ENCODE measurements at regions not wholly inside any gene's neighbourhood (a gene's known extent, or its start where the extent isn't known, plus 50 kb on each side); places are given as distances from the start of the nearest gene placed in this dataset.

DNA sequence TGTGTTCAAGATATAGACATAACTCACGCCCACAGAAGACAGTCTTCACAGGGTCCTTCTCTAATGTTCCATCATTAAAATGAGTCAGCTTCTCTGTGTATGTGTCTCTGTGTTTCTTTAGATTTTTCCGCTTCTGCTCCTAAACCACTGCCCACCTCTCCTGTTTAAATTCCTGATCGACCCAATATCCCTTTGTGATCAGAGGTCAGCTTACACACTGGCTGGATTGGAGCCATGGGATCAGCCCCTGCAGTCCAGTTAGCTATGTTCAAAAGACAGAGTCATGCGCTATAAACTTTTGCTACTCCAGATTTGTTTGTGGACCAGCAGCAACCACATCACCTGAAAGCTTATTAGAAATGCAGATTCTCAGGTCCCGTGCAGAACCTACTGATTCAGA lies 229.2 kb downstream of the C1D start:
- H2AFZ ChIP-seq (ENCODE audit: control insufficient read depth, low read depth, low read length): no peak overlapping the region
- BruUV-seq (replicated peaks): no TSS peak
- no peaks in the 10 kb centered on the region for H3K27me3 ChIP-seq (replicated peaks in 1 of 2; ENCODE audit: control insufficient read depth in 2 of 2, insufficient read depth in 2 of 2, low read length in 1 of 2)
- H4K20me1 ChIP-seq (ENCODE audit: control insufficient read depth, insufficient read depth): no peaks in the 10 kb centered on the region
- H3K27ac ChIP-seq (ENCODE audit: control insufficient read depth, insufficient read depth): no peak overlapping the region
- ChIA-PET POLR2A (no interaction called here), CTCF (interaction anchor here (1.0 kb wide), 1 partner anchor 15 kb away, joined by 3 read pairs; no protein-coding TSS in a partner anchor), RAD21 (ENCODE audit: unreplicated experiment) (no interaction called here), SMC1A (ENCODE audit: uncharacterized antibody, unreplicated experiment) (no interaction called here)
- H3K4me3 ChIP-seq: no peak overlapping the region
- DNase-seq (ENCODE audit: low read depth, low spot score) (no peak), ATAC-seq (no peak), FAIRE-seq (no peak)
- H3K79me2 ChIP-seq (ENCODE audit: control insufficient read depth, insufficient read depth, low read length): no peaks in the 10 kb centered on the region
- intact Hi-C loops (cut with micrococcal nuclease; ENCODE audit: unreplicated experiment): no loop called here
- H3K9me3 ChIP-seq (replicated peaks; ENCODE audit: control insufficient read depth, insufficient read depth, low read length): no peaks in the 10 kb centered on the region
- H3K36me3 ChIP-seq (ENCODE audit: control insufficient read depth in 2 of 2, insufficient read depth in 2 of 2, low read length in 1 of 2): no peaks in the 10 kb centered on the region
- in situ Hi-C loops (cut with MboI): loop anchor here (25.0 kb wide), 1 partner anchor 1396 kb away; the partner anchor contains the start of gene MEIS1
- 27% methylated on average over 5 of the region's 5 CpGs for WGBS (ENCODE audit: insufficient coverage, insufficient replicate concordance, low lambda C conversion rate, missing lambda C conversion rate)
- H3K4me2 ChIP-seq (ENCODE audit: control insufficient read depth, insufficient read depth): no peak overlapping the region
- TF ChIP-seq, protein P1, sequence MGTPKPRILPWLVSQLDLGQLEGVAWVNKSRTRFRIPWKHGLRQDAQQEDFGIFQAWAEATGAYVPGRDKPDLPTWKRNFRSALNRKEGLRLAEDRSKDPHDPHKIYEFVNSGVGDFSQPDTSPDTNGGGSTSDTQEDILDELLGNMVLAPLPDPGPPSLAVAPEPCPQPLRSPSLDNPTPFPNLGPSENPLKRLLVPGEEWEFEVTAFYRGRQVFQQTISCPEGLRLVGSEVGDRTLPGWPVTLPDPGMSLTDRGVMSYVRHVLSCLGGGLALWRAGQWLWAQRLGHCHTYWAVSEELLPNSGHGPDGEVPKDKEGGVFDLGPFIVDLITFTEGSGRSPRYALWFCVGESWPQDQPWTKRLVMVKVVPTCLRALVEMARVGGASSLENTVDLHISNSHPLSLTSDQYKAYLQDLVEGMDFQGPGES (IDR thresholded peaks at IDR 0.05): no peak
- TF ChIP-seq ETV6 (conservative IDR thresholded peaks at IDR 0.05 in 1 of 2, IDR thresholded peaks at IDR 0.05 in 1 of 2; ENCODE audit: borderline replicate concordance in 1 of 2, low read depth in 1 of 2) (no peak), NR2F1 (conservative IDR thresholded peaks at IDR 0.05) (no peak), TAF1 (IDR thresholded peaks at IDR 0.05; ENCODE audit: borderline replicate concordance, low read depth, low read length) (no peak), NFXL1 (IDR thresholded peaks at IDR 0.05; ENCODE audit: borderline replicate concordance) (no peak), SIX5 (IDR thresholded peaks at IDR 0.05; ENCODE audit: low read depth, low read length, severe bottlenecking) (no peak), IRF4 (IDR thresholded peaks at IDR 0.05; ENCODE audit: low read depth, low read length) (no peak), KLF5 (IDR thresholded peaks at IDR 0.05; ENCODE audit: partially characterized antibody) (no peak)
- TF ChIP-seq, protein P2, sequence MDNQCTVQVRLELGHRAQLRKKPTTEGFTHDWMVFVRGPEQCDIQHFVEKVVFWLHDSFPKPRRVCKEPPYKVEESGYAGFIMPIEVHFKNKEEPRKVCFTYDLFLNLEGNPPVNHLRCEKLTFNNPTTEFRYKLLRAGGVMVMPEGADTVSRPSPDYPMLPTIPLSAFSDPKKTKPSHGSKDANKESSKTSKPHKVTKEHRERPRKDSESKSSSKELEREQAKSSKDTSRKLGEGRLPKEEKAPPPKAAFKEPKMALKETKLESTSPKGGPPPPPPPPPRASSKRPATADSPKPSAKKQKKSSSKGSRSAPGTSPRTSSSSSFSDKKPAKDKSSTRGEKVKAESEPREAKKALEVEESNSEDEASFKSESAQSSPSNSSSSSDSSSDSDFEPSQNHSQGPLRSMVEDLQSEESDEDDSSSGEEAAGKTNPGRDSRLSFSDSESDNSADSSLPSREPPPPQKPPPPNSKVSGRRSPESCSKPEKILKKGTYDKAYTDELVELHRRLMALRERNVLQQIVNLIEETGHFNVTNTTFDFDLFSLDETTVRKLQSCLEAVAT (IDR thresholded peaks at IDR 0.05): no peak
- H3K4me1 ChIP-seq (ENCODE audit: control insufficient read depth, insufficient read depth, low read length): no peaks in the 10 kb centered on the region
- no peak overlapping the region for H3K9ac ChIP-seq (ENCODE audit: control insufficient read depth, insufficient read depth, low read length)

All from GM12878 (cell line).